ENCODE measurements at regions not wholly inside any gene's neighbourhood (a gene's known extent, or its start where the extent isn't known, plus 50 kb on each side); places are given as distances from the start of the nearest gene placed in this dataset.

- TF ChIP-seq CTCF (IDR thresholded peaks at IDR 0.05) = no peak
- DNase-seq = no peak
- Mint-ChIP-seq H3K4me1 (no peaks in the 10 kb centered on the region), H3K27ac (no peak overlapping the region), H3K4me3 (no peak overlapping the region), H3K9me3 (no peaks in the 10 kb centered on the region), H3K36me3 (ENCODE audit: low read depth) (no peaks in the 10 kb centered on the region), H3K27me3 (ENCODE audit: low read depth, poor library complexity) (peaks cover 5% of the 10 kb centered on the region)
These were observed 67.9 kb upstream of the APOBEC4 start for GRCh38 chr1:183721041-183721440.

- Mint-ChIP-seq H3K36me3 (ENCODE audit: low read depth) (no peaks in the 10 kb centered on the region), H3K27ac (no peak overlapping the region), H3K9me3 (no peaks in the 10 kb centered on the region), H3K4me3 (no peak overlapping the region), H3K4me1 (no peaks in the 10 kb centered on the region), H3K27me3 (ENCODE audit: low read depth, poor library complexity) (peaks cover 5% of the 10 kb centered on the region)
- no peak for DNase-seq
- no peak for TF ChIP-seq CTCF (IDR thresholded peaks at IDR 0.05)
These were observed 66.9 kb upstream of the APOBEC4 start for GRCh38 chr1:183720028-183720427.

GRCh38 chr1:183719289-183719688 is 66.2 kb upstream of the APOBEC4 start:
- no peak for DNase-seq
- no peaks in the 10 kb centered on the region for H3K36me3 Mint-ChIP-seq (ENCODE audit: low read depth)
- no peak overlapping the region for H3K4me3 Mint-ChIP-seq
- no peak for TF ChIP-seq CTCF (IDR thresholded peaks at IDR 0.05)
- no peaks in the 10 kb centered on the region for H3K4me1 Mint-ChIP-seq
- H3K27ac Mint-ChIP-seq = no peak overlapping the region
- no peaks in the 10 kb centered on the region for H3K9me3 Mint-ChIP-seq
- peaks cover 5% of the 10 kb centered on the region for H3K27me3 Mint-ChIP-seq (ENCODE audit: low read depth, poor library complexity)

- H3K9me3 Mint-ChIP-seq = no peaks in the 10 kb centered on the region
- no peak overlapping the region for H3K4me3 Mint-ChIP-seq
- no peak overlapping the region for H3K27ac Mint-ChIP-seq
- no peaks in the 10 kb centered on the region for H3K36me3 Mint-ChIP-seq (ENCODE audit: low read depth)
- TF ChIP-seq CTCF (IDR thresholded peaks at IDR 0.05) = no peak
- peaks cover 5% of the 10 kb centered on the region for H3K27me3 Mint-ChIP-seq (ENCODE audit: low read depth, poor library complexity)
- peaks cover 12% of the 10 kb centered on the region for H3K4me1 Mint-ChIP-seq
- no peak for DNase-seq
These were observed 63.2 kb upstream of the APOBEC4 start for GRCh38 chr1:183716286-183716685.

GRCh38 chr1:183711741-183712361 is 58.7 kb upstream of the APOBEC4 start:
- peak overlapping the region; percentile 12 for H3K27ac Mint-ChIP-seq
- H3K9me3 Mint-ChIP-seq = no peaks in the 10 kb centered on the region
- DNase-seq = no peak
- H3K4me3 Mint-ChIP-seq = no peak overlapping the region
- no peaks in the 10 kb centered on the region for H3K36me3 Mint-ChIP-seq (ENCODE audit: low read depth)
- peaks cover 23% of the 10 kb centered on the region for H3K4me1 Mint-ChIP-seq
- H3K27me3 Mint-ChIP-seq (ENCODE audit: low read depth, poor library complexity) = peaks cover 5% of the 10 kb centered on the region
- TF ChIP-seq CTCF (IDR thresholded peaks at IDR 0.05) = no peak

GRCh38 chr1:183711165-183711682 is 58.1 kb upstream of the APOBEC4 start:
- H3K9me3 Mint-ChIP-seq = no peaks in the 10 kb centered on the region
- H3K36me3 Mint-ChIP-seq (ENCODE audit: low read depth) = no peaks in the 10 kb centered on the region
- no peak for DNase-seq
- H3K27me3 Mint-ChIP-seq (ENCODE audit: low read depth, poor library complexity) = no peaks in the 10 kb centered on the region
- peaks cover 23% of the 10 kb centered on the region for H3K4me1 Mint-ChIP-seq
- TF ChIP-seq CTCF (IDR thresholded peaks at IDR 0.05) = no peak
- H3K4me3 Mint-ChIP-seq = no peak overlapping the region
- no peak overlapping the region for H3K27ac Mint-ChIP-seq
